ENCODE measurements at regions not wholly inside any gene's neighbourhood (a gene's known extent, or its start where the extent isn't known, plus 50 kb on each side); places are given as distances from the start of the nearest gene placed in this dataset.

DNA sequence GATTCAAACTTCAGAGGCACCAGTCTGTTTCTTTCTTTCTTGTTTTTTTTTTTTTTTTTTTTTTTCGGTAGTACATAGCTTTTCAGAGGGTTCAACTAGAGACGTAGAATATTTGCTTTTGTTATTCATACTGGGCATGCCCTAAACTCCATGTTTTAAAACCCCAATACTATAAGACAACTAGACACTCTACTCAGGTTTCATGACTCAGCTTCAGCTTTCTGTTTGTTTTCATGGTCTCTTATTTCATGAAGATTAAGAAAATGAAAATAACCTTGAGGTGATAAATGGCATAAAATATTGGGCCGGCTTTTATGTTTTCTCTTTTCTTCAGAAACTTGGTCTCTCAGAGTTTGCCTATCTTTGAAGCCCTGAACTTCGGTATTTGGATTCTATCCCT, 2126.3 kb upstream of the ACO1 start:
- TF ChIP-seq POLR2A (IDR thresholded peaks at IDR 0.05; ENCODE audit: low read length), result no peak
- TF ChIP-seq GATA1 (IDR thresholded peaks at IDR 0.05; ENCODE audit: low read depth, low read length), result no peak

Measured in erythroblast (primary cell).